ENCODE measurements at regions not wholly inside any gene's neighbourhood (a gene's known extent, or its start where the extent isn't known, plus 50 kb on each side); places are given as distances from the start of the nearest gene placed in this dataset.

DNA sequence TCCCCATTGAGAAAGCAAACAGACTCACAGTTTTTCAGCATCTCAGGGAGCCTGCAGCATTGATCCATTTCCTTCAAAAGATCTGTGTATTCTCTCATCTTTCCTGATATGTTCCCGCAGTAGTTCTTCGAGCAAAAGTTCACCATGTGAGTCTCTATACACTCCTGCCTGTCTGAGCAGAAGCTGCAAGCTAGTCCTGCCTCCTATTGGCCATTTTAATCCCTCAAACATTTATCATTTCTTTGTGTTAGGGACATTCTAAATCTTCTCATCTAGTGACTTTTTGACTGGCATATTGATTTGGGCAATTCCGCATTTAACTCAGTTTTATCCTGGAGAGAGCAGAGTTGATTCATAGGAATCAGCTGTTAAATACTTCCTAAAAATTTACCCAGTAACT is 660.4 kb upstream of the KLF12 start:
- no peaks in the 10 kb centered on the region for H3K36me3 Mint-ChIP-seq (ENCODE audit: low read depth)
- H3K9me3 Mint-ChIP-seq, result no peaks in the 10 kb centered on the region
- no peaks in the 10 kb centered on the region for H3K27me3 Mint-ChIP-seq (ENCODE audit: low read depth)
- H3K27ac Mint-ChIP-seq, result no peak overlapping the region
- H3K4me1 Mint-ChIP-seq (ENCODE audit: low read depth), result no peaks in the 10 kb centered on the region
- no peak overlapping the region for H3K4me3 Mint-ChIP-seq

GRCh38 chr13:74794147-74794546 is 659.9 kb upstream of the KLF12 start:
- no peaks in the 10 kb centered on the region for H3K36me3 Mint-ChIP-seq (ENCODE audit: low read depth)
- H3K9me3 Mint-ChIP-seq, result no peaks in the 10 kb centered on the region
- H3K27me3 Mint-ChIP-seq (ENCODE audit: low read depth), result no peaks in the 10 kb centered on the region
- H3K4me3 Mint-ChIP-seq, result no peak overlapping the region
- H3K27ac Mint-ChIP-seq, result no peak overlapping the region
- no peaks in the 10 kb centered on the region for H3K4me1 Mint-ChIP-seq (ENCODE audit: low read depth)

DNA sequence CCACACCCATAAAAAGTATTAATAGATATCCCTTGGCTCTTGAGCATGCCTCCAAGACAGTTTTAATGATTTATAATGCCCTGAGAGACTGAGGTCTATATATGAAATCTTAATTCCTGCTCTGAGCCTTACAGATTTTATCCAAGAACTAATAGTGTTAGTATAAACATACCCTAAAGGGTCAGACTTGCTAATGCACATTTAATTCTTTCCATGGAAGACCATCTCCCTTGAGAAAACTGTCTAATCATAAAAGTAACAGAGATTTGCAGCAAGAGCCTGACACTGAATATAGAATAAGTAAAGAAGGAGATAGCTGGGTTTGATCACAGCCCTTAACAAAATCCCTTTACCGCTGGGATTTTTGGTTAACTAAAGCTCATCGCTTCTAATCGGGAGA is 650.8 kb upstream of the KLF12 start:
- no peaks in the 10 kb centered on the region for H3K9me3 Mint-ChIP-seq
- no peak overlapping the region for H3K4me3 Mint-ChIP-seq
- H3K4me1 Mint-ChIP-seq (ENCODE audit: low read depth), result no peaks in the 10 kb centered on the region
- no peak overlapping the region for H3K27ac Mint-ChIP-seq
- no peaks in the 10 kb centered on the region for H3K27me3 Mint-ChIP-seq (ENCODE audit: low read depth)
- H3K36me3 Mint-ChIP-seq (ENCODE audit: low read depth), result no peaks in the 10 kb centered on the region

GRCh38 chr13:74778946-74779345 is 644.7 kb upstream of the KLF12 start:
- Mint-ChIP-seq H3K4me1 (ENCODE audit: low read depth) (no peaks in the 10 kb centered on the region), H3K4me3 (no peak overlapping the region), H3K36me3 (ENCODE audit: low read depth) (no peaks in the 10 kb centered on the region), H3K9me3 (no peaks in the 10 kb centered on the region), H3K27me3 (ENCODE audit: low read depth) (no peaks in the 10 kb centered on the region), H3K27ac (no peak overlapping the region)

- Mint-ChIP-seq H3K4me1 (ENCODE audit: low read depth) (no peaks in the 10 kb centered on the region), H3K36me3 (ENCODE audit: low read depth) (no peaks in the 10 kb centered on the region), H3K27ac (no peak overlapping the region), H3K9me3 (no peaks in the 10 kb centered on the region), H3K4me3 (no peak overlapping the region), H3K27me3 (ENCODE audit: low read depth) (no peaks in the 10 kb centered on the region)
Observed at GRCh38 chr13:74778087-74778486, 643.9 kb upstream of the KLF12 start.

DNA sequence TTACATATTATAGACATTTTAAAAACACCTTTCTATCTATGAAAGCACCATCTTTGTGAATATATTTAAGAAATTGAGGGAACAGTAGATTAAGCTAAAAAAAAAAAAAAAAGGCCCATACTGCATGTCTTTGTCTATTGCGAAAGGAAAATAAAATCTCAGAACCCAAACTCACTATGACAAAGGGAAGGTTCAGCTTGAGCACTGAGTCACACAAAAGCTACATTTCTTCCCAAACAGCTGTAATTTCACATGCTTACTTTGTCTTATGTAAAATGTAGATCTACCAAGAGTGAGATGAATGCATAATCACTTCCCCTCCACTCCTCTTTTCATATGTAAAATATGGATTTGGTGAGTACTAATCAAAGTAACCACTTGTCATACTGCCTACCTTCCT is 640.1 kb upstream of the KLF12 start:
- no peaks in the 10 kb centered on the region for H3K9me3 Mint-ChIP-seq
- H3K4me1 Mint-ChIP-seq (ENCODE audit: low read depth), result no peaks in the 10 kb centered on the region
- H3K27ac Mint-ChIP-seq, result no peak overlapping the region
- H3K4me3 Mint-ChIP-seq, result no peak overlapping the region
- no peaks in the 10 kb centered on the region for H3K36me3 Mint-ChIP-seq (ENCODE audit: low read depth)
- H3K27me3 Mint-ChIP-seq (ENCODE audit: low read depth), result no peaks in the 10 kb centered on the region

DNA sequence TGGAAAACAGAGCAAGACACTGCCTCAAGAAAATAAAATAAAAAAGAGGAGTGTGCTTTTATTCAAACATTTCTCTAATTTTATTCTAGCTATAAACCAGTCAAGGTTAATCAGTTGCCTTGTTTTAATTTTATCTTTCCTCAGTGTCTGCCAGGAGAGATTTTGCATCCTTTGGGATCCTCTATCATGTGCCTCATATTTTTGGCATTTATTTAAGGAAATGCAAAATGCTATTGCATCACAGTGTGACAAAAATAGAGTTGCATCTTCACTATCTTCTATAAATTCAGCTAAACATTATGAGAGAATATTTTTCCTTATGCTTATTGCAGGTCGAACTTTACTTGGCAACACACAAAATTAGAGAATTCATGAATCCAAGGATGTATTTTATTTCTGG is 639.0 kb upstream of the KLF12 start:
- no peak overlapping the region for H3K4me3 Mint-ChIP-seq
- H3K27me3 Mint-ChIP-seq (ENCODE audit: low read depth), result no peaks in the 10 kb centered on the region
- no peak overlapping the region for H3K27ac Mint-ChIP-seq
- H3K9me3 Mint-ChIP-seq, result no peaks in the 10 kb centered on the region
- H3K36me3 Mint-ChIP-seq (ENCODE audit: low read depth), result no peaks in the 10 kb centered on the region
- H3K4me1 Mint-ChIP-seq (ENCODE audit: low read depth), result no peaks in the 10 kb centered on the region

GRCh38 chr13:74771964-74772363 is 637.8 kb upstream of the KLF12 start:
- H3K9me3 Mint-ChIP-seq, result no peaks in the 10 kb centered on the region

DNA sequence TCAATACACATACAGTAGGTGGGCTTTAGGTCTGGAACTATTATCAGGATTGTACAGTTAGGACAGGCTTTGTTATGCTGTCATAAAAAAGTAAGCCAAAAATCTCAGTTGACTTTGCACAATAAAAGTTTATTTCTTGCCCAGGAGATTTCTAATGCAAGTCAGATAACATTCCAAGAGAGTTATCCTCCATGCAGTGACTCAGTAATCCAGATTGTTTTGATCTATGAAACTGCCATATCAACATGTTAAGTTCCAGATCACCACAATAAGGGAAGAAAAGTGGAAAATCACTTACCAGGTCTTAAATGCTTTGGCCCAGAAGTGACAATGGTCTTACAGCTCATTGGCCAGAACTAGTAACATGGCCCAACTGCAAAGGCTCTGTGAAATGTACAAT is 636.2 kb upstream of the KLF12 start:
- no peaks in the 10 kb centered on the region for H3K27me3 Mint-ChIP-seq (ENCODE audit: low read depth)
- no peaks in the 10 kb centered on the region for H3K4me1 Mint-ChIP-seq (ENCODE audit: low read depth)
- H3K27ac Mint-ChIP-seq, result no peak overlapping the region
- no peaks in the 10 kb centered on the region for H3K9me3 Mint-ChIP-seq
- no peaks in the 10 kb centered on the region for H3K36me3 Mint-ChIP-seq (ENCODE audit: low read depth)
- no peak overlapping the region for H3K4me3 Mint-ChIP-seq

More at GRCh38 chr13:74771964-74772363, 637.8 kb upstream of the KLF12 start:
- no peak overlapping the region for H3K4me3 Mint-ChIP-seq
- no peak overlapping the region for H3K27ac Mint-ChIP-seq
- no peaks in the 10 kb centered on the region for H3K36me3 Mint-ChIP-seq (ENCODE audit: low read depth)
- H3K4me1 Mint-ChIP-seq (ENCODE audit: low read depth), result no peaks in the 10 kb centered on the region
- no peaks in the 10 kb centered on the region for H3K27me3 Mint-ChIP-seq (ENCODE audit: low read depth)

DNA sequence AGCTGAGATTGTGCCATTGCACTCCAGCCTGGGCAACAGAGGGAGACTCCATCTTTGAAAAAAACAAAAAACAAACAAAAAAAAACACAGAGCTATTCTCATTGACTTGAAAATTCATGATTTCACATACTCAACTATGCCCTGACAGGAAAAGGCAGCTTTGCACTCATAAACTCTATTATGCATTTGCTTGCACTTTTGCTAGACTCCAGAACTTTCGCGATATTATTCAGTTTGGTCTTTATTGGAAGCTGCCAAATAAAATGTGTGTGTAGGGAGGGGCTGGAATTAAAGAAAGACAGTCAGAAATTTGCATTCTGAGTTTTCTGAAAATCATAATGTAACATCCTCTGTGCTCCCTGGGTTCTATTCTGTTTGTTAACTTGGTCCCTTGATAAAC is 635.1 kb upstream of the KLF12 start:
- no peak overlapping the region for H3K4me3 Mint-ChIP-seq
- no peaks in the 10 kb centered on the region for H3K4me1 Mint-ChIP-seq (ENCODE audit: low read depth)
- H3K36me3 Mint-ChIP-seq (ENCODE audit: low read depth), result no peaks in the 10 kb centered on the region
- H3K27ac Mint-ChIP-seq, result no peak overlapping the region
- no peaks in the 10 kb centered on the region for H3K9me3 Mint-ChIP-seq
- no peaks in the 10 kb centered on the region for H3K27me3 Mint-ChIP-seq (ENCODE audit: low read depth)

DNA sequence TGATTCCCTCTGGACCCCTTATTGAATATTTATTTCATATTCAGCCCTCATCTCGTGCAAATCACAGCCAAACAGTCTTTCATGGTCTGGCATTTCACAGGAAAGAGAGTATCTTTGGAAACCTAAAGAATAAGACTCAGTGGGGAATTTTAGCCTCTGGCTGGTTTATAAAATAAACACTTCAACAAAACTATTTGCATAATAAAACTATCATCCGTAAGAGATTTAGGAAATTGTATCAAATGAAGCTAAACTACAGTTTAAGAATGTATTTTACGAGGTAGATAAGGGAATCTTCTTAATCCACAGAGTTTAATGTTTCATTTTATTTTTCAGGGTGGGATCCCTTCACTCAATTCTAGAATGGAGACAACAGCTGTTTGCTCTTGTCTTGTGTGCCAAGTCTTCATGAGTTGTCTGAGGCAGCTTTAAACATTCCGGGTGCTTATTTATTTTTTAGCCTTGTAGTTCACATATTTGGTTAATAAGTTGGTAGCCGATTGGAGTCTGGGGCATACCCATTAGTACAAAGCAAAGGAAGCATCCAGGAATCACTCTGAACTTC is 634.4 kb upstream of the KLF12 start:
- no peaks in the 10 kb centered on the region for H3K27me3 Mint-ChIP-seq (ENCODE audit: low read depth)

GRCh38 chr13:74767050-74767449 is 632.8 kb upstream of the KLF12 start:
- no peaks in the 10 kb centered on the region for H3K36me3 Mint-ChIP-seq (ENCODE audit: low read depth)
- no peak overlapping the region for H3K4me3 Mint-ChIP-seq
- no peaks in the 10 kb centered on the region for H3K27me3 Mint-ChIP-seq (ENCODE audit: low read depth)
- no peaks in the 10 kb centered on the region for H3K4me1 Mint-ChIP-seq (ENCODE audit: low read depth)
- no peaks in the 10 kb centered on the region for H3K9me3 Mint-ChIP-seq
- H3K27ac Mint-ChIP-seq, result no peak overlapping the region

More for the DNA sequence above, 634.4 kb upstream of the KLF12 start:
- Mint-ChIP-seq H3K4me3 (no peak overlapping the region), H3K4me1 (ENCODE audit: low read depth) (no peaks in the 10 kb centered on the region), H3K27ac (no peak overlapping the region), H3K9me3 (no peaks in the 10 kb centered on the region), H3K36me3 (ENCODE audit: low read depth) (no peaks in the 10 kb centered on the region)

GRCh38 chr13:74765955-74766354 is 631.8 kb upstream of the KLF12 start:
- H3K9me3 Mint-ChIP-seq, result no peaks in the 10 kb centered on the region
- no peak overlapping the region for H3K27ac Mint-ChIP-seq
- no peaks in the 10 kb centered on the region for H3K4me1 Mint-ChIP-seq (ENCODE audit: low read depth)
- no peak overlapping the region for H3K4me3 Mint-ChIP-seq
- no peaks in the 10 kb centered on the region for H3K36me3 Mint-ChIP-seq (ENCODE audit: low read depth)
- no peaks in the 10 kb centered on the region for H3K27me3 Mint-ChIP-seq (ENCODE audit: low read depth)

DNA sequence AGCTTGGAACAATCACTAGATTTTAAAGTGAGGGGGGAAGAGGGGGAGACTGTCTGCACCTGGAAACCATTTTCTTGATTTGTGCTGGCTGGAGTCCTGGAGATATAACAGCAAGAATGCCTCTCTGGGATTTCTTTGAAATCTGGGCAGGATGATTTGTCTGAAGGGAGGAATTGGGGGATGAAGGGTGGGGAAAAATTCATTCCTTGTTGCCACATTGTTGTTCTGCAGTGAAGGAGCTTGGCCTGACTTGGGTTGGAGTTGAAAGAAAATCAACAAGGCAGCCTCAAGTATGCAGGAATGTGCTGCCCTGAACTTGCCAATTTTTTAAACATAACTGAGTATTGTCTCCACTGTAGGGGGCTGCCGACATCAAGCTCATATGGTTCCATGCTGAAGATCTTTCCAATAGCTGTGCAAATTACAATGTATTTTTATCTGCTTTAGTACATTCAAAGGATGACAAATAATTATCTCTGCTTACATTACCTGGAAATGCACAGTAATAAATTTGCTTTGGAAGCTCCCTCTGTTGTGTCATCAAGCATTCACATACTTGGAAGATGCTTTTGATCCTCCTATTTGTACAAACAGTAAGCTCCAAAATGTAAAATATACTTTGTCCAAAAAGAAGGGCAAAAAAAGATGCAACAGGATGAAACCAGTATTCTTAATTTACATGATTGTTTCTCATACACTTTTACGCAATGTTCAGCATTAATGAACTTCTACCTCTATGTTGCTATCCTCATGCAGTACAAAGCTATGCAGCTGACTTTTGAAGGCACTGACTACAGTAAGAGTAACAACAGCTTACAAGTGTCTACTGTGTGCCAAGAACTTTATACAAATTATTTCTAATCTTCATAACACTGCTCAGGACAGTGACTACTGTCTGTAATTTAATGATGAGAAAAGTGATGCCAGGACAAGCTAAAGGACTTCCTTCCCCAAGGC is 627.9 kb upstream of the KLF12 start:
- no peak overlapping the region for H3K27ac Mint-ChIP-seq
- H3K36me3 Mint-ChIP-seq (ENCODE audit: low read depth), result no peaks in the 10 kb centered on the region
- H3K27me3 Mint-ChIP-seq (ENCODE audit: low read depth), result no peaks in the 10 kb centered on the region
- no peak overlapping the region for H3K4me3 Mint-ChIP-seq
- no peaks in the 10 kb centered on the region for H3K9me3 Mint-ChIP-seq
- no peaks in the 10 kb centered on the region for H3K4me1 Mint-ChIP-seq (ENCODE audit: low read depth)

DNA sequence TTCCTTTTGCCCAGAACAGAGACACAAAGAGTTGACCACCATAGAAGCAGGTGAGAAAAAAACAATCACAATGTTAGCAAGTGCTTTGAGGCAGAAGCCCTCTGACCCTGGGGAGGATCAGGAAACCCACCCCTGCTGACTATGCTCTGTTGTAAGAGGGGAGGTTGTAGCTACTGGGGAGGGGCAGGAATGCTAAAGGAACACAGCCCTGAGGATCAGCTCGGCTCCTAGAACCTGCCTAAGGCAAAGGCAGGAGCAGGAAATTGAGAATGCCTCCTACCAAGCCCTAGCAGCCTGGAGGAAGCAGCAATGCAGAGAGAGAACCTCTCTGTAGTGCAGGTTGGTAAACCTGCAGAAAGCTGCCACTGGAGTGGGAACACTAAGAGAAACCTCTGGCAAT is 624.0 kb upstream of the KLF12 start:
- Mint-ChIP-seq H3K9me3 (no peaks in the 10 kb centered on the region), H3K27me3 (ENCODE audit: low read depth) (no peaks in the 10 kb centered on the region), H3K4me1 (ENCODE audit: low read depth) (no peaks in the 10 kb centered on the region), H3K27ac (no peak overlapping the region), H3K4me3 (no peak overlapping the region), H3K36me3 (ENCODE audit: low read depth) (no peaks in the 10 kb centered on the region)

All from T-helper 1 cell treated with Interleukin-12 subunit alpha and Interleukin-12 subunit beta and Interleukin-4 antibody, amounts not matched to agents 30 μg/mL and 1 μg/mL, for 36 hours (primary cell).